GM23248 (cell line): ENCODE measurements at regions not wholly inside any gene's neighbourhood (a gene's known extent, or its start where the extent isn't known, plus 50 kb on each side); places are given as distances from the start of the nearest gene placed in this dataset.

ENCODE experiments used
- EZH2 ChIP-seq: fragments of 200-600 bp; sonication (generic); IDR thresholded peaks from 2 replicates; pipeline ENCODE4 v1.6.1; 2018; ENCODE audit warnings: antibody characterized with exemption, mild to moderate bottlenecking; ENCODE audit not compliant: insufficient read depth, poor library complexity, severe bottlenecking
- EZH2phosphoT487 ChIP-seq: fragments of 200-600 bp; sonication (generic); IDR thresholded peaks from 2 replicates; pipeline ENCODE4 v1.6.1; 2018; ENCODE audit warnings: antibody characterized with exemption, moderate library complexity, mild to moderate bottlenecking, low read depth; ENCODE audit not compliant: insufficient read depth

DNA sequence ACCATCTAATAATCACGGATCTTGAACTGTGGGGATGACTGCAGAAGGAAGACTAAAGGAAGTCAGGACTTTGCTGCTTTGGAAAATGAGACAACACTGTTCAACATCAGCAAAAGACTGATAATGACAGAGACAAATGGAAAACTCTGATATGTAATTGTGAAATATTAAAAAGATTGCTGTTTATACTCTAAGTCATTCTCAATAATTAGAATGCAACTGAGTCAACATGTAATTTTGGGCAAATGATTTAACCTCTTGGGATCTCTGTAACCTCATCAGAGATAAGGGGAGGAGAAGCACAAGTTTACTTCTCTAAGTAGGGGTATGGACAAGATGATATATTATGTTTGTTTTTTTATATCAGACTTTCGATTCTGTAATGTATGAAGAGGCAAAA lies 121.9 kb downstream of the GASK1B start:
- TF ChIP-seq EZH2 (no peak), EZH2phosphoT487 (no peak)
